ENCODE measurements at regions not wholly inside any gene's neighbourhood (a gene's known extent, or its start where the extent isn't known, plus 50 kb on each side); places are given as distances from the start of the nearest gene placed in this dataset.

DNA sequence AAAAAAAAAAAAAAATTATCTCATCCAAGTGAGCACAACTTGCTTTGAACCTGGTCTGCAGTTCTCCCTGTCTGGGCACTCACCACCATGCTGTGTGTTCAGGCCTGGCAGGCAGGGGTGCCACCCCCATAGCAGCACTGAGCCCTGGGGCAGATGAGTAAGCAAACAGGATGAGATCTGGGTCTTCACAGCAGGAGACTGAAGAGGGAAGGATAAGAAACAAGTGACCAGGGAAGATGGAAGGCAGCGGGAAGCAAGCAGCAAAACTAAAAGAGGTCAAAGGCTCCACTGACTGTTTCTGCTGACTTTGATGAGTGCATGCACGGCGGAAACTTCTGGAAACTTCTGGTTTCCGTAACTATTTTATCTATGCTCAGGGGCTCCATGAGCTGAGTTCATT, 133.5 kb upstream of the SOD1 start:
- TF ChIP-seq EZH2phosphoT487 (IDR thresholded peaks at IDR 0.05; ENCODE audit: borderline replicate concordance, low read depth, low read length), result no peak
- no peak for TF ChIP-seq CTCF (conservative IDR thresholded peaks at IDR 0.05; ENCODE audit: low read length)
